Uterus (tissue), 2 donors: ENCODE measurements at regions not wholly inside any gene's neighbourhood (a gene's known extent, or its start where the extent isn't known, plus 50 kb on each side); places are given as distances from the start of the nearest gene placed in this dataset.

ENCODE experiments used
- CTCF ChIP-seq, 4 experiments: fragments of 200-600 bp in 2 of 4; fragments of 450-650 bp in 2 of 4; sonication (generic) in 2 of 4; IDR thresholded peaks; one replicate each; pipeline ENCODE4 v1.5.1; 2016 to 2019; ENCODE audit warnings: antibody characterized with exemption in 4 of 4, mild to moderate bottlenecking in 2 of 4, moderate library complexity in 1 of 4
- POLR2A ChIP-seq, 2 donors: fragments of 450-650 bp; IDR thresholded peaks; one replicate each; pipeline ENCODE4 v1.6.1; 2016; ENCODE audit warnings: antibody characterized with exemption in 2 of 2, mild to moderate bottlenecking in 1 of 2, moderate library complexity in 1 of 2

- no peak for TF ChIP-seq CTCF (IDR thresholded peaks at IDR 0.05)
- no peak for TF ChIP-seq POLR2A (IDR thresholded peaks at IDR 0.05)
These were observed 1410.8 kb downstream of the TBC1D22A start for GRCh38 chr22:48173061-48173772.
